ENCODE measurements at regions not wholly inside any gene's neighbourhood (a gene's known extent, or its start where the extent isn't known, plus 50 kb on each side); places are given as distances from the start of the nearest gene placed in this dataset.

GRCh38 chr18:68478246-68478645 is 236.7 kb downstream of the TMX3 start:
- Histone ChIP-seq H3K4me3 (replicated peaks; ENCODE audit: low read depth, low read length) (no peak overlapping the region), H3K36me3 (ENCODE audit: control insufficient read depth, insufficient read depth, low read length) (no peaks in the 10 kb centered on the region), H3K27me3 (replicated peaks; ENCODE audit: control insufficient read depth, insufficient read depth, low read length) (no peaks in the 10 kb centered on the region)
- TF ChIP-seq CTCF (IDR thresholded peaks at IDR 0.05; ENCODE audit: insufficient read depth, low read length, poor library complexity, severe bottlenecking): no peak
- DNase-seq (ENCODE audit: extremely low read depth, insufficient read length): no peak

- TF ChIP-seq CTCF (IDR thresholded peaks at IDR 0.05; ENCODE audit: insufficient read depth, low read length, poor library complexity, severe bottlenecking): no peak
- Histone ChIP-seq H3K27me3 (replicated peaks; ENCODE audit: control insufficient read depth, insufficient read depth, low read length) (no peaks in the 10 kb centered on the region), H3K36me3 (ENCODE audit: control insufficient read depth, insufficient read depth, low read length) (no peaks in the 10 kb centered on the region), H3K4me3 (replicated peaks; ENCODE audit: low read depth, low read length) (no peak overlapping the region)
- no peak for DNase-seq (ENCODE audit: extremely low read depth, insufficient read length)
Observed at GRCh38 chr18:68475883-68476282, 239.0 kb downstream of the TMX3 start.

GRCh38 chr18:68472701-68473295 is 242.1 kb downstream of the TMX3 start:
- Histone ChIP-seq H3K27me3 (replicated peaks; ENCODE audit: control insufficient read depth, insufficient read depth, low read length) (no peaks in the 10 kb centered on the region), H3K4me3 (replicated peaks; ENCODE audit: low read depth, low read length) (no peak overlapping the region), H3K36me3 (ENCODE audit: control insufficient read depth, insufficient read depth, low read length) (no peaks in the 10 kb centered on the region)
- DNase-seq (ENCODE audit: extremely low read depth, insufficient read length): no peak
- no peak for TF ChIP-seq CTCF (IDR thresholded peaks at IDR 0.05; ENCODE audit: insufficient read depth, low read length, poor library complexity, severe bottlenecking)

- Histone ChIP-seq H3K27me3 (replicated peaks; ENCODE audit: control insufficient read depth, insufficient read depth, low read length) (no peaks in the 10 kb centered on the region), H3K36me3 (ENCODE audit: control insufficient read depth, insufficient read depth, low read length) (no peaks in the 10 kb centered on the region), H3K4me3 (replicated peaks; ENCODE audit: low read depth, low read length) (no peak overlapping the region)
- DNase-seq (ENCODE audit: extremely low read depth, insufficient read length): no peak
- TF ChIP-seq CTCF (IDR thresholded peaks at IDR 0.05; ENCODE audit: insufficient read depth, low read length, poor library complexity, severe bottlenecking): no peak
Observed at GRCh38 chr18:68469049-68469625, 245.8 kb downstream of the TMX3 start.

- Histone ChIP-seq H3K27me3 (replicated peaks; ENCODE audit: control insufficient read depth, insufficient read depth, low read length) (no peaks in the 10 kb centered on the region), H3K4me3 (replicated peaks; ENCODE audit: low read depth, low read length) (no peak overlapping the region), H3K36me3 (ENCODE audit: control insufficient read depth, insufficient read depth, low read length) (no peaks in the 10 kb centered on the region)
- no peak for TF ChIP-seq CTCF (IDR thresholded peaks at IDR 0.05; ENCODE audit: insufficient read depth, low read length, poor library complexity, severe bottlenecking)
- no peak for DNase-seq (ENCODE audit: extremely low read depth, insufficient read length)
Observed at GRCh38 chr18:68467957-68468356, 247.0 kb downstream of the TMX3 start.

GRCh38 chr18:68467329-68467728 is 247.6 kb downstream of the TMX3 start:
- H3K27me3 ChIP-seq (replicated peaks; ENCODE audit: control insufficient read depth, insufficient read depth, low read length): no peaks in the 10 kb centered on the region
- no peak for TF ChIP-seq CTCF (IDR thresholded peaks at IDR 0.05; ENCODE audit: insufficient read depth, low read length, poor library complexity, severe bottlenecking)
- no peak for DNase-seq (ENCODE audit: extremely low read depth, insufficient read length)
- H3K36me3 ChIP-seq (ENCODE audit: control insufficient read depth, insufficient read depth, low read length): no peaks in the 10 kb centered on the region
- H3K4me3 ChIP-seq (replicated peaks; ENCODE audit: low read depth, low read length): no peak overlapping the region

Data from GM06990 (cell line).